ENCODE measurements at regions not wholly inside any gene's neighbourhood (a gene's known extent, or its start where the extent isn't known, plus 50 kb on each side); places are given as distances from the start of the nearest gene placed in this dataset.

DNA sequence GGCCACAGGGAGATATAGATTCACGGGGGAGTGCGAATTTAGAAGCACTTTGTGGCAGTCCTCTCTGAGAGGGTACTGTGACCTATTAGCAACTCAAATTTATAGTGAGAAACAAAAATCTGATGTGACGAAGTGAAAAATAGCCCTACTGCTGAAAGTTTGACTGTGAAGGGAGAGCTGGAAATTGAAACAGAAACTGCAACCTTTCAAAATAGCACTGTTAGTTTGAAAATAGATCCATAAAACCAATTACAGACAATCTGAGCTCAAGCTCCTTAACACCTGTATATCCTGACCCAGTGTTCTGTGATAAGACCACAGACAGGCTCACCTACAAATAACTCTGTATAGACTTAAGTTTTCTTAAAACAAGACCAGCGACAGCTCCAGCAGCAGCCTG lies 420.1 kb downstream of the IRX1 start:
- TF ChIP-seq, protein P1, sequence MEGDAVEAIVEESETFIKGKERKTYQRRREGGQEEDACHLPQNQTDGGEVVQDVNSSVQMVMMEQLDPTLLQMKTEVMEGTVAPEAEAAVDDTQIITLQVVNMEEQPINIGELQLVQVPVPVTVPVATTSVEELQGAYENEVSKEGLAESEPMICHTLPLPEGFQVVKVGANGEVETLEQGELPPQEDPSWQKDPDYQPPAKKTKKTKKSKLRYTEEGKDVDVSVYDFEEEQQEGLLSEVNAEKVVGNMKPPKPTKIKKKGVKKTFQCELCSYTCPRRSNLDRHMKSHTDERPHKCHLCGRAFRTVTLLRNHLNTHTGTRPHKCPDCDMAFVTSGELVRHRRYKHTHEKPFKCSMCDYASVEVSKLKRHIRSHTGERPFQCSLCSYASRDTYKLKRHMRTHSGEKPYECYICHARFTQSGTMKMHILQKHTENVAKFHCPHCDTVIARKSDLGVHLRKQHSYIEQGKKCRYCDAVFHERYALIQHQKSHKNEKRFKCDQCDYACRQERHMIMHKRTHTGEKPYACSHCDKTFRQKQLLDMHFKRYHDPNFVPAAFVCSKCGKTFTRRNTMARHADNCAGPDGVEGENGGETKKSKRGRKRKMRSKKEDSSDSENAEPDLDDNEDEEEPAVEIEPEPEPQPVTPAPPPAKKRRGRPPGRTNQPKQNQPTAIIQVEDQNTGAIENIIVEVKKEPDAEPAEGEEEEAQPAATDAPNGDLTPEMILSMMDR (IDR thresholded peaks at IDR 0.05), result no peak
- no peak for TF ChIP-seq EZH2 (IDR thresholded peaks at IDR 0.05; ENCODE audit: borderline replicate concordance, insufficient read depth, low read depth, low read length, poor library complexity, severe bottlenecking)
